ENCODE measurements at regions not wholly inside any gene's neighbourhood (a gene's known extent, or its start where the extent isn't known, plus 50 kb on each side); places are given as distances from the start of the nearest gene placed in this dataset.

DNA sequence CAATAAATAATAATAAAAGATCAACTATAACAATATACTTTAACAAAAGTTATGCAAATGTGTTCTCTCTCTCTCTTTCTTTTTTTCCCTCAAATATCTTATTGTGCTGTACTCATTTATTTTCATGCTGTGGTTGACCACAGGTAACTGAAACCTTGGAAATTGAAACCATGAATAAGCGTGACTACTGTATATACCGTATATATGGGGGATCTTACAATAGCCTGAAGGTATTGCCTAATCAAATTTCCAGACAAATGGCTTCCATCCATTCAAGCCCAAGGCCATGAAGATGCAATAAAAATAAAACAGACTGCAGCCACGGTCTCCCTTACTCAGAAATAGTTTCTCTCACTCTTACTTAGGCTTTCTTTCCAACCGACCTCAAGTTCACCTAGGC is 98.3 kb downstream of the SLITRK6 start:
- DNase-seq = no peak
- Histone ChIP-seq H3K27me3 (no peaks in the 10 kb centered on the region), H3K36me3 (replicated peaks in 1 of 2) (no peaks in the 10 kb centered on the region), H3K4me3 (no peak overlapping the region), H3K9me3 (replicated peaks in 1 of 3) (no peaks in the 10 kb centered on the region), H3K4me1 (replicated peaks in 1 of 2) (no peaks in the 10 kb centered on the region), H3K27ac (no peak overlapping the region)
- intact Hi-C loops (cut with DNase I) = no loop called here
- TF ChIP-seq, protein P1, sequence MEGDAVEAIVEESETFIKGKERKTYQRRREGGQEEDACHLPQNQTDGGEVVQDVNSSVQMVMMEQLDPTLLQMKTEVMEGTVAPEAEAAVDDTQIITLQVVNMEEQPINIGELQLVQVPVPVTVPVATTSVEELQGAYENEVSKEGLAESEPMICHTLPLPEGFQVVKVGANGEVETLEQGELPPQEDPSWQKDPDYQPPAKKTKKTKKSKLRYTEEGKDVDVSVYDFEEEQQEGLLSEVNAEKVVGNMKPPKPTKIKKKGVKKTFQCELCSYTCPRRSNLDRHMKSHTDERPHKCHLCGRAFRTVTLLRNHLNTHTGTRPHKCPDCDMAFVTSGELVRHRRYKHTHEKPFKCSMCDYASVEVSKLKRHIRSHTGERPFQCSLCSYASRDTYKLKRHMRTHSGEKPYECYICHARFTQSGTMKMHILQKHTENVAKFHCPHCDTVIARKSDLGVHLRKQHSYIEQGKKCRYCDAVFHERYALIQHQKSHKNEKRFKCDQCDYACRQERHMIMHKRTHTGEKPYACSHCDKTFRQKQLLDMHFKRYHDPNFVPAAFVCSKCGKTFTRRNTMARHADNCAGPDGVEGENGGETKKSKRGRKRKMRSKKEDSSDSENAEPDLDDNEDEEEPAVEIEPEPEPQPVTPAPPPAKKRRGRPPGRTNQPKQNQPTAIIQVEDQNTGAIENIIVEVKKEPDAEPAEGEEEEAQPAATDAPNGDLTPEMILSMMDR (IDR thresholded peaks at IDR 0.05) = no peak
- no peak for TF ChIP-seq POLR2A (IDR thresholded peaks at IDR 0.05)
- 52 to 71% (median 62%) methylated on average over 4 of the region's 4 CpGs for WGBS, 4 donors

DNA sequence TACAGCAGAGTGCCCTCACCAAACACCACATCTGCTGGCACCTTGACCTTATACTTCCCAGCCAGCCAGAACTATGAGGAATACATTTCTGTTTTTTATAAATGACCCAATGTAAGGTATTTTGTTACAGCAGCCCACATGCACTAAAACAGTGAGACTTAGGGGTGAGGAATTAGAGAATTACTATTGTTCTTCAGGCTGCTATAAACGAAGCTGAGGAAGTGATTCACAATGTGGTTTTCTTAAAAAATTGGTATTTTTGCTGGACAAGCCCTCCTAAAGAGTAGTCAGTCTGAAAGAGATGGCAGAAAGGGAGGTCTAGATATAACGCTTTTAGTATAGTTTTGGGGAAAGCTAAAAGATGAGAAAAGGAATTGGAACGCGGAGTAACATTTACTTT is 101.0 kb downstream of the SLITRK6 start:
- Histone ChIP-seq H3K27ac (no peak overlapping the region), H3K36me3 (replicated peaks in 1 of 2) (no peaks in the 10 kb centered on the region), H3K4me3 (no peak overlapping the region), H3K27me3 (no peaks in the 10 kb centered on the region), H3K4me1 (replicated peaks in 1 of 2) (no peaks in the 10 kb centered on the region), H3K9me3 (replicated peaks in 1 of 3) (no peaks in the 10 kb centered on the region)
- TF ChIP-seq POLR2A (IDR thresholded peaks at IDR 0.05) = no peak
- TF ChIP-seq, protein P1 (IDR thresholded peaks at IDR 0.05) = no peak
- intact Hi-C loops (cut with DNase I) = no loop called here
- DNase-seq = no peak
- 46 to 59% (median 48%) methylated on average over 4 of the region's 4 CpGs for WGBS, 4 donors

DNA sequence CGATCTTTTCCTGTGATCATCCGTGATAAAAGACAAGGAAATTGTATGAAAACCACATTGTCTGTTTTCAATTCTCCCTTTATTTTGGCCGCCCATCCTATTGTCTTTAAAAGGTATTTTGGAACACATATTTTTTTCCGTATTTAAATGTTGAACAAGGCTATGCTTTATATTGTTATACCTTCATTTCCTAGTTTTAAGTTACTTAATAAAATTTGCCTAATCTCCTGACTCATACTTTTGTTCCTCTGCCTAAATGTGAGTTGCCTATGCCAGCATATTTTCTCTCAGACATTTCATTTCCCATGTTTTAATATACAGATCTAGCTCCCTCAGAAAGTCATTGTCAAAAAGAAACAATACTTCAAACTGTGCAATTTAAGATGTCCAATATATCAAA is 104.2 kb downstream of the SLITRK6 start:
- TF ChIP-seq POLR2A (IDR thresholded peaks at IDR 0.05) = no peak
- TF ChIP-seq, protein P1 (IDR thresholded peaks at IDR 0.05) = no peak
- H3K4me1 ChIP-seq (replicated peaks in 1 of 2) = no peaks in the 10 kb centered on the region
- no peaks in the 10 kb centered on the region for H3K27me3 ChIP-seq
- no peaks in the 10 kb centered on the region for H3K36me3 ChIP-seq (replicated peaks in 1 of 2)
- no peaks in the 10 kb centered on the region for H3K9me3 ChIP-seq (replicated peaks in 1 of 3)
- H3K27ac ChIP-seq = no peak overlapping the region
- H3K4me3 ChIP-seq = no peak overlapping the region
- WGBS, 4 donors = 44 to 55% (median 50%) methylated on average over 4 of the region's 4 CpGs
- intact Hi-C loops (cut with DNase I) = no loop called here
- DNase-seq = no peak

DNA sequence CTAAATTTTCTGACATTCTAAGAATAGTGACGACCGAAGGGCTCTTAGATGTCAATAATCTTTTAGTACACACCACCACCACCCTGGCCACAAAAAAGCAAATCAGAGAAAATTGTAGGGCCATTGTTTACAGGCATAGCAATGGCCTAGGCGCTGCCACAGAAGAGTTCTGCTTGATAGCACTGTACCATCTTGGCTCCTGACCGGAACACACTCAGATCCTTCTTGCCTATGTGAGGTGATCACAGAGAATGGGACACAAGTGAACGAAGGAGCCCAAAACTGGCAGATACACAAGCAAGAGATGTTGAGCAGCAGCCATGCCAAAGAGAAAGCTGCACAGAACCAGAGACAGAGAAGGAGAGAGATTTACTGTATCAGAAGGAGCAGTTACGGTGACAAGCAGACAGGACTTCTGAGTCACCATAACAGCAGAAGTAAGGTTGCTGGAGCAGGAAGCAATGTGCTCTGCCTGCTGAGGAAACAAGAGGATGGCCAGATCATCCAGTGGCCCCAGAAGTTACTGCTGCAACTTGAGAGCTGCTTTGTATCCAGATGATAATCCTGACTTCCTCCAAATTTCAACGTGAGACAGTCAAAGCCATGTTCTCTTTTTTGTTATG is 105.2 kb downstream of the SLITRK6 start:
- no peaks in the 10 kb centered on the region for H3K4me1 ChIP-seq (replicated peaks in 1 of 2)
- no peaks in the 10 kb centered on the region for H3K27me3 ChIP-seq
- no peak for DNase-seq
- intact Hi-C loops (cut with DNase I) = no loop called here
- no peaks in the 10 kb centered on the region for H3K9me3 ChIP-seq (replicated peaks in 1 of 3)
- H3K4me3 ChIP-seq = no peak overlapping the region
- no peak overlapping the region for H3K27ac ChIP-seq
- no peaks in the 10 kb centered on the region for H3K36me3 ChIP-seq (replicated peaks in 1 of 2)
- no peak for TF ChIP-seq POLR2A (IDR thresholded peaks at IDR 0.05)
- TF ChIP-seq, protein P1 (IDR thresholded peaks at IDR 0.05) = no peak
- WGBS, 4 donors = 55 to 74% (median 67%) methylated on average over 7 of the region's 7 CpGs

Data from adrenal gland (tissue), 9 donors.